ENCODE measurements at regions not wholly inside any gene's neighbourhood (a gene's known extent, or its start where the extent isn't known, plus 50 kb on each side); places are given as distances from the start of the nearest gene placed in this dataset.

DNA sequence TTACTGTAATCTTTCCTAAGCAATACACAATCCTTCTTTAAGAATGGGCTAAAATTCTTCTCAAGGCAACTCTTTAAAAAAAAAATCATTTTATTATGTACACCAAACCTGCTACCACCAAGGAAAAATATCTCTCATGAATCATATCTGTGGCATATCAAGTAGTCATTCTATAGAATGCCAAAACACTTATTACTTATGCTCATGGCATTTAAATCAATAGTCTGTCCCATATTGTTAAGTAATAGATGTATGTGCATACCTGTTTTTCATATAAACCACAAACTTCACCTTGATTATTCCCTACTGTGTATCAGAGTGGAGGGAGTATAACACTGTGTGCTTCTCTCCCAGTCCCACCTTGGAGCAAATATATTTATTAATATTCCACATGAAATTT lies 95.8 kb upstream of the SETBP1 start:
- no peak overlapping the region for H3K4me3 ChIP-seq
- H3K4me1 ChIP-seq: no peaks in the 10 kb centered on the region
- DNase-seq: no peak
- no peaks in the 10 kb centered on the region for H3K27me3 ChIP-seq
- H3K27ac ChIP-seq: no peak overlapping the region
- intact Hi-C loops (cut with DNase I): loop anchor here (10.0 kb wide), 1 partner anchor 310 kb away; no protein-coding TSS in a partner anchor
- H3K9ac ChIP-seq (ENCODE audit: low read depth in 2 of 2, low read length in 2 of 2): no peak overlapping the region
- no peaks in the 10 kb centered on the region for H3K9me3 ChIP-seq
- TF ChIP-seq, protein P1, sequence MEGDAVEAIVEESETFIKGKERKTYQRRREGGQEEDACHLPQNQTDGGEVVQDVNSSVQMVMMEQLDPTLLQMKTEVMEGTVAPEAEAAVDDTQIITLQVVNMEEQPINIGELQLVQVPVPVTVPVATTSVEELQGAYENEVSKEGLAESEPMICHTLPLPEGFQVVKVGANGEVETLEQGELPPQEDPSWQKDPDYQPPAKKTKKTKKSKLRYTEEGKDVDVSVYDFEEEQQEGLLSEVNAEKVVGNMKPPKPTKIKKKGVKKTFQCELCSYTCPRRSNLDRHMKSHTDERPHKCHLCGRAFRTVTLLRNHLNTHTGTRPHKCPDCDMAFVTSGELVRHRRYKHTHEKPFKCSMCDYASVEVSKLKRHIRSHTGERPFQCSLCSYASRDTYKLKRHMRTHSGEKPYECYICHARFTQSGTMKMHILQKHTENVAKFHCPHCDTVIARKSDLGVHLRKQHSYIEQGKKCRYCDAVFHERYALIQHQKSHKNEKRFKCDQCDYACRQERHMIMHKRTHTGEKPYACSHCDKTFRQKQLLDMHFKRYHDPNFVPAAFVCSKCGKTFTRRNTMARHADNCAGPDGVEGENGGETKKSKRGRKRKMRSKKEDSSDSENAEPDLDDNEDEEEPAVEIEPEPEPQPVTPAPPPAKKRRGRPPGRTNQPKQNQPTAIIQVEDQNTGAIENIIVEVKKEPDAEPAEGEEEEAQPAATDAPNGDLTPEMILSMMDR (IDR thresholded peaks at IDR 0.05): no peak
- H3K36me3 ChIP-seq: no peaks in the 10 kb centered on the region

DNA sequence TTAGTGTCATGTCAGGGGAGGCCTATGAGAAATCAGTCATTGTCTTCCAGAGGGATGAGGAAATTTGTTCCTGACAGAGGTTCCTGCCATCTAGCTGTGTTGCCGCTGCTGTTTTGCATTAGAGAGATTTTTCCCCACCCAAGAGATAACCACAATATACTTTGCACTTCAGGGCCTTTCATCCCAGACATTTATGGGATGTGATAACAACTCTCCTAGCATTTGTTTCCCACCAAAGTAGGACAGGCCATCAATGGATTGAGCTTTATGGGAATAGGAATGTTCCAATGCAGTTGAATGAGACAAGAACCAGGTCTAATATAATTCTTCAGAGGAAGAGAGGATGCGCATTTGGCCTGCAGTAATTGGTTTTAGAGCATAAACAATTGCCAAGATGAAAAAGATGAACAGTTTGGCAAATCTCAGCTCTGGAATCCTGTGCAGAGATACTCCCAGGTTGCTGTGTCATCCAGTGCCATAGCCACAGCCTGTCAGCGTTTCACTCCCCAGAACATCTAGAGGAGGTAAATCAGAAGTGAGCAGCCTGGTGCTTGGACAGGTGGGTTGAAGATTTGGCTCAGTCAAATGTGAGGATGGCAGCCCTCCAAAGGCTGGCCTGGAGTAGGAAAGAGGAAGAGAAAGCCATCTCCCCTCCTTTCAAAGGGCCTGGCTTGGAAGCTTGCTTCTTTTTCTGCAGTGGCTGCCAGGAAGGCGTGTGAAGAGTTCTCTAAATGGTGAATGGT lies 93.7 kb upstream of the SETBP1 start:
- Histone ChIP-seq H3K4me3 (no peak overlapping the region), H3K4me1 (no peaks in the 10 kb centered on the region), H3K27ac (no peak overlapping the region), H3K36me3 (no peaks in the 10 kb centered on the region), H3K9me3 (no peaks in the 10 kb centered on the region), H3K27me3 (no peaks in the 10 kb centered on the region), H3K9ac (ENCODE audit: low read depth in 2 of 2, low read length in 2 of 2) (no peak overlapping the region)
- TF ChIP-seq, protein P1 (IDR thresholded peaks at IDR 0.05): no peak
- DNase-seq: no peak
- intact Hi-C loops (cut with DNase I): loop anchor here (10.0 kb wide), 1 partner anchor 308 kb away; no protein-coding TSS in a partner anchor

DNA sequence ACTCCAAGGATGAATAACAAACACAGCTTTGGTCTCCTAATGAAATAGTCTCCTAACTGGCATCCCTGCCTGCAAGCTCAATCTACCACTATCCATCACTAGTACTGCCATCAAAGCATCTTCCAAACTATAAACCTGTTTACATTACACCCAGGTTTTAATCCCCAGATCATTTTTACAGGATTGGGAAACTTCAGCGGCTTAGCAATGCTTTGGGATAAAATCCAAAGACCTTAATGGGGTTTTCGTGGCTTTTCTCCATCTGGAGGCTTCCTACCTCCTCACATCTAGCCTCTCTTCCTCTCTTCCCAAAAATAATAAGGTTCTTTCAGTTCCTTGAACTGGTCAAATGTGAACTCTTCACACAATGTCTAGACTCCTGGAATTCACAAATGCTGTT lies 92.2 kb upstream of the SETBP1 start:
- TF ChIP-seq, protein P1 (IDR thresholded peaks at IDR 0.05): no peak
- Histone ChIP-seq H3K36me3 (no peaks in the 10 kb centered on the region), H3K4me3 (no peak overlapping the region), H3K27me3 (no peaks in the 10 kb centered on the region), H3K27ac (no peak overlapping the region), H3K9ac (ENCODE audit: low read depth in 2 of 2, low read length in 2 of 2) (no peak overlapping the region), H3K4me1 (no peaks in the 10 kb centered on the region), H3K9me3 (no peaks in the 10 kb centered on the region)
- intact Hi-C loops (cut with DNase I): loop anchor here (10.0 kb wide), 1 partner anchor 306 kb away; no protein-coding TSS in a partner anchor
- DNase-seq: no peak

DNA sequence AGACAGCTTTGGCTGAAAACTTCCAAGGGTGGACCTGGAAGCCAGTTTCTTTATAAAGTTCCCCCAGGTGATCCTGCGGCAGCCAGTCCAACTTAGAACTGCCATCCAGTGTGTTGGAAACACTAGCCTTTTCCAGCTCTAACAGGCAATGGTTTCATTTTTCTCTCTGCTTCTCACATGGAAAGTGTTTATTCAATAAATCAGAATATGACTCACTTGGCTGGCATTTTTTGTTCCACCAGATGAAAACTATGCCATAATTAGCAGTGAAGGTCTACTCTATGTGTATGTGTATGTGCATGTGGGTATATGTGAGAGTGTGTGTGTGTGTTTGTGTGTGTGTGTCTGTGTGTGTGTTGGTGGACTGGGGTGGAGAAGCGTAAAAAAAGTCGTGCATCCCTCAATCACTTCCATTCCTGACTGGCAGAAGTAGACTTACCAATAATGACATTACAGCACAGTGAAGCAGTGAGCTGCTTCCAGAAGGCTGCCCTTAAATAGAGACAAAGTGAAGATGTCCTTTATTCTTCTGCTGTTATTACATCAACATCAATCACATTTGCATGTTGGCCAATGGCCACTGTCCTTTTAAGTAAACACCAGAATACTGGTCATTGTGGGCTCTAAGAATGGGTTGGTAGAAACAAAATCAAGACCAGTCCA lies 90.9 kb upstream of the SETBP1 start:
- intact Hi-C loops (cut with DNase I): loop anchor here (10.0 kb wide), 1 partner anchor 305 kb away; no protein-coding TSS in a partner anchor
- H3K9ac ChIP-seq (ENCODE audit: low read depth in 2 of 2, low read length in 2 of 2): no peak overlapping the region
- no peaks in the 10 kb centered on the region for H3K27me3 ChIP-seq
- H3K36me3 ChIP-seq: no peaks in the 10 kb centered on the region
- TF ChIP-seq, protein P1 (IDR thresholded peaks at IDR 0.05): no peak
- no peaks in the 10 kb centered on the region for H3K4me1 ChIP-seq
- H3K9me3 ChIP-seq: no peaks in the 10 kb centered on the region
- DNase-seq: no peak
- H3K27ac ChIP-seq: no peak overlapping the region
- no peak overlapping the region for H3K4me3 ChIP-seq

DNA sequence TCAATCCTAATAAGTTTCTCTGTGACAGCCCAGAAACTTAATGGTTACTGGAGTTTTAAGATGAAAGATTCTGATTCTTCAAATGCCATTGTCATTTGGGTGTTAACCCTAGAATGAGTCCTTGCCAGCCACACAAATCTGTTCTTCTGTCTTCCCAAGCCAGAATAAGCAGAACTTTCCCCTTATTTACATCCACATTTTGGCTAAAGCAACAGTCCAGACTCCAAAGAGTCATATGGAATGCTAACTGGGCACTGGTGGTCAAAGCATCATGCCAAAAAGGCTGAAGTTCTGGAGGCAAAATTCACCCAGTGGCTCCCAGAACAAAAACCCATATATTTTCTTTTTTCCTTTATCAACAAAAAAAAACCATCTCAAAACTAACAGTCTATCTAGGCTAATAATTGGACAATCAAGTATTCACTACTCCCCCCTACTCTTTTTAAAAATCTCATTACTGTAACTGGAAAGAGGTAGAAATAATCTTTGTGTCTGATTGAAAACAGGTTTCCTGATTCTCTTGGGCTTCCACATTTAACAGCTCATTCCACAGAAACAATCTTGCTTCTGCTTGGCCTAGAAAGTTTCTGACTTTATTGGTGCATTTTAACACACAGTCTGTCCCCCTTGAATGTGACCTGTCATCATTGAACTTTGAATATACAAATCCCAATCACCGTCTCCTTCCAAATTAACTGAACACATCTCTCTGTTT lies 89.6 kb upstream of the SETBP1 start:
- Histone ChIP-seq H3K4me3 (no peak overlapping the region), H3K27ac (no peak overlapping the region), H3K9ac (ENCODE audit: low read depth in 2 of 2, low read length in 2 of 2) (no peak overlapping the region), H3K27me3 (no peaks in the 10 kb centered on the region), H3K36me3 (no peaks in the 10 kb centered on the region), H3K9me3 (no peaks in the 10 kb centered on the region), H3K4me1 (no peaks in the 10 kb centered on the region)
- intact Hi-C loops (cut with DNase I): no loop called here
- no peak for DNase-seq
- TF ChIP-seq, protein P1 (IDR thresholded peaks at IDR 0.05): no peak
